Suprapubic skin (tissue), 3 donors: ENCODE measurements at regions not wholly inside any gene's neighbourhood (a gene's known extent, or its start where the extent isn't known, plus 50 kb on each side); places are given as distances from the start of the nearest gene placed in this dataset.

Experiments
- POLR2A ChIP-seq, 2 donors: fragments of 450-650 bp; IDR thresholded peaks; one replicate each; pipeline ENCODE4 v1.6.1; 2017; ENCODE audit warnings: antibody characterized with exemption in 2 of 2, mild to moderate bottlenecking in 2 of 2, moderate library complexity in 2 of 2
- TF ChIP-seq, protein P1 (sequence below), 2 donors: fragments of 200-600 bp in 1 of 2; fragments of 450-650 bp in 1 of 2; sonication (generic) in 1 of 2; IDR thresholded peaks; one replicate each; pipeline ENCODE4 v1.5.1; 2016 to 2019; ENCODE audit warnings: antibody characterized with exemption in 2 of 2, mild to moderate bottlenecking in 1 of 2, moderate library complexity in 1 of 2

DNA sequence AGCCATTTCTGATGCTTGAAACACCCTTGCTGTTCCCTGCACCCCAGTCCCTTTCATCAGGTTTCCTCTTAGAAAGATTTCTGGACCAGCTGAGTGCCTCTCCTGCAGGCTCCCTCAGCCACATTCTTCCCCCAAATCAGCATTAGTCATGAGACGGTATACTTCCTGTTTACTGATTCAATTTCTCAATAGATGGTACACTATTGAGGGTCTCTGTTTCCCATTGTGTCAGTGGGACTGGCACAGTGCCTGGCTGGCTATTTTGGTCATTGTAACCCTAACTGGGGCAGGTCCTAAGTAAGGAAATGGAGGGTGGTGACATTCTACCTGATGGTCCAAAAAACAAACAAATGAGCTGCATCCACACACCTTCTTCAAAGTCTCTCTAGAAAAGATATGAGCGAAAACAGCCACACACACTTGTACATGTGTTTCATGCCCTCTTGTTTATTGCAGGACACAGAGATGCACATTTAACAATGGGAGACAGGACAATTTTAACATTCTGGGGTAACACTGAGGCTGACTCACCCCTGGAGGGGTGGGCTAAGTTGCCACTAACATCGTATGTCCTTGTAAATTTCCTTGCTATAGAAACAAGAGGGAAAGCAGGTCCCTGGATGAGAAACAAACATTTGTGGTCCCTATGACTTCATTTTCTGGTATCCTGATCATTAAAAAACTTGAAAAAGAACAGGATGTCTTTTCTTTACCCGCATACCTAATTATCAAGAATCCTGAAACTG, 77.5 kb downstream of the RRAGC start:
- TF ChIP-seq, protein P1, sequence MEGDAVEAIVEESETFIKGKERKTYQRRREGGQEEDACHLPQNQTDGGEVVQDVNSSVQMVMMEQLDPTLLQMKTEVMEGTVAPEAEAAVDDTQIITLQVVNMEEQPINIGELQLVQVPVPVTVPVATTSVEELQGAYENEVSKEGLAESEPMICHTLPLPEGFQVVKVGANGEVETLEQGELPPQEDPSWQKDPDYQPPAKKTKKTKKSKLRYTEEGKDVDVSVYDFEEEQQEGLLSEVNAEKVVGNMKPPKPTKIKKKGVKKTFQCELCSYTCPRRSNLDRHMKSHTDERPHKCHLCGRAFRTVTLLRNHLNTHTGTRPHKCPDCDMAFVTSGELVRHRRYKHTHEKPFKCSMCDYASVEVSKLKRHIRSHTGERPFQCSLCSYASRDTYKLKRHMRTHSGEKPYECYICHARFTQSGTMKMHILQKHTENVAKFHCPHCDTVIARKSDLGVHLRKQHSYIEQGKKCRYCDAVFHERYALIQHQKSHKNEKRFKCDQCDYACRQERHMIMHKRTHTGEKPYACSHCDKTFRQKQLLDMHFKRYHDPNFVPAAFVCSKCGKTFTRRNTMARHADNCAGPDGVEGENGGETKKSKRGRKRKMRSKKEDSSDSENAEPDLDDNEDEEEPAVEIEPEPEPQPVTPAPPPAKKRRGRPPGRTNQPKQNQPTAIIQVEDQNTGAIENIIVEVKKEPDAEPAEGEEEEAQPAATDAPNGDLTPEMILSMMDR (IDR thresholded peaks at IDR 0.05): no peak
- TF ChIP-seq POLR2A (IDR thresholded peaks at IDR 0.05): no peak
